ENCODE measurements at regions not wholly inside any gene's neighbourhood (a gene's known extent, or its start where the extent isn't known, plus 50 kb on each side); places are given as distances from the start of the nearest gene placed in this dataset.
"Not testable (repeated sequence)": the region's sequence is repeated elsewhere in the genome, so short reads cannot be mapped to it uniquely, and the experiment has no call there.

- DNase-seq: no peak
Measured at GRCh38 chr1:112855152-112855828, 100.7 kb downstream of the SLC16A1 start.

GRCh38 chr1:112854368-112854984, 101.5 kb downstream of the SLC16A1 start:
- DNase-seq: not testable (repeated sequence)

GRCh38 chr1:112853915-112854314, 102.1 kb downstream of the SLC16A1 start:
- not testable (repeated sequence) for DNase-seq

GRCh38 chr1:112852934-112853333, 103.1 kb downstream of the SLC16A1 start:
- no peak for DNase-seq

- DNase-seq: no peak
Measured at GRCh38 chr1:112852276-112852675, 103.7 kb downstream of the SLC16A1 start.

- DNase-seq: no peak
Measured at GRCh38 chr1:112850034-112850757, 105.8 kb downstream of the SLC16A1 start.

- DNase-seq: no peak
Measured at GRCh38 chr1:112849425-112850033, 106.5 kb downstream of the SLC16A1 start.

GRCh38 chr1:112841825-112842224, 114.2 kb downstream of the SLC16A1 start:
- no peak for DNase-seq

- no peak for DNase-seq
Measured at GRCh38 chr1:112840631-112841624, 115.1 kb downstream of the SLC16A1 start.

- no peak for DNase-seq
Measured at GRCh38 chr1:112836642-112837041, 119.4 kb downstream of the SLC16A1 start.

- DNase-seq: no peak
Measured at GRCh38 chr1:112833806-112834205, 118.7 kb upstream of the PPM1J start.

GRCh38 chr1:112832259-112832658, 117.1 kb upstream of the PPM1J start:
- not testable (repeated sequence) for DNase-seq

- not testable (repeated sequence) for DNase-seq
Measured at GRCh38 chr1:112829691-112830090, 114.6 kb upstream of the PPM1J start.

GRCh38 chr1:112828716-112829115, 113.6 kb upstream of the PPM1J start:
- DNase-seq: no peak

- DNase-seq: not testable (repeated sequence)
Measured at GRCh38 chr1:112827391-112827790, 112.3 kb upstream of the PPM1J start.

GRCh38 chr1:112826217-112826944, 111.2 kb upstream of the PPM1J start:
- no peak for DNase-seq

- not testable (repeated sequence) for DNase-seq
Measured at GRCh38 chr1:112825563-112826216, 110.6 kb upstream of the PPM1J start.

GRCh38 chr1:112825075-112825474, 109.9 kb upstream of the PPM1J start:
- DNase-seq: not testable (repeated sequence)

GRCh38 chr1:112821307-112822063, 106.4 kb upstream of the PPM1J start:
- not testable (repeated sequence) for DNase-seq

All from skin of body (tissue), 1 donor.